ENCODE measurements at regions not wholly inside any gene's neighbourhood (a gene's known extent, or its start where the extent isn't known, plus 50 kb on each side); places are given as distances from the start of the nearest gene placed in this dataset.

- POLR2A ChIA-PET, result no interaction called here
- no peak overlapping the region for H3K27ac Mint-ChIP-seq
- DNase-seq (ENCODE audit: low spot score), result no peak
- peaks cover 5% of the 10 kb centered on the region for H3K4me1 Mint-ChIP-seq
- H3K9me3 Mint-ChIP-seq, result no peaks in the 10 kb centered on the region
- no peaks in the 10 kb centered on the region for H3K36me3 Mint-ChIP-seq
- TF ChIP-seq ELF4 (CRISPR knock-in tag; IDR thresholded peaks at IDR 0.05; ENCODE audit: low read depth) (no peak), ATF6 (CRISPR knock-in tag; IDR thresholded peaks at IDR 0.05) (no peak), ZNF138 (CRISPR knock-in tag; conservative IDR thresholded peaks at IDR 0.05) (no peak), CREB1 (CRISPR knock-in tag; IDR thresholded peaks at IDR 0.05) (no peak), EMX1 (CRISPR knock-in tag; IDR thresholded peaks at IDR 0.05) (no peak), CTCF (IDR thresholded peaks at IDR 0.05) (no peak), E2F1 (CRISPR knock-in tag; IDR thresholded peaks at IDR 0.05) (no peak), ATF3 (CRISPR knock-in tag; conservative IDR thresholded peaks at IDR 0.05) (no peak), ATF1 (CRISPR knock-in tag; IDR thresholded peaks at IDR 0.05) (no peak), NFATC4 (CRISPR knock-in tag; IDR thresholded peaks at IDR 0.05) (no peak), SP1 (CRISPR knock-in tag; conservative IDR thresholded peaks at IDR 0.05) (no peak), NR1H2 (CRISPR knock-in tag; IDR thresholded peaks at IDR 0.05) (no peak), FOXP4 (CRISPR knock-in tag; IDR thresholded peaks at IDR 0.05) (no peak)
- H3K27me3 Mint-ChIP-seq (ENCODE audit: low read depth), result no peaks in the 10 kb centered on the region
- H3K4me3 Mint-ChIP-seq, result no peak overlapping the region
- ATAC-seq, result no peak
- CTCF ChIA-PET, result no interaction called here
These were observed 383.8 kb upstream of the JAG1 start for GRCh38 chr20:11057624-11058023.

GRCh38 chr20:11059659-11060058 is 385.9 kb upstream of the JAG1 start:
- no peaks in the 10 kb centered on the region for H3K36me3 Mint-ChIP-seq
- POLR2A ChIA-PET, result no interaction called here
- H3K9me3 Mint-ChIP-seq, result no peaks in the 10 kb centered on the region
- DNase-seq (ENCODE audit: low spot score), result no peak
- no peaks in the 10 kb centered on the region for H3K27me3 Mint-ChIP-seq (ENCODE audit: low read depth)
- H3K4me1 Mint-ChIP-seq, result peaks cover 6% of the 10 kb centered on the region
- TF ChIP-seq ZSCAN18 (CRISPR knock-in tag; IDR thresholded peaks at IDR 0.05), result no peak
- no peak overlapping the region for H3K4me3 Mint-ChIP-seq
- no peak overlapping the region for H3K27ac Mint-ChIP-seq
- CTCF ChIA-PET, result interaction anchor here (1.2 kb wide), 1 partner anchor 212 kb away, joined by 3 read pairs; no protein-coding TSS in a partner anchor
- no peak for ATAC-seq
